ENCODE measurements at regions not wholly inside any gene's neighbourhood (a gene's known extent, or its start where the extent isn't known, plus 50 kb on each side); places are given as distances from the start of the nearest gene placed in this dataset.

DNA sequence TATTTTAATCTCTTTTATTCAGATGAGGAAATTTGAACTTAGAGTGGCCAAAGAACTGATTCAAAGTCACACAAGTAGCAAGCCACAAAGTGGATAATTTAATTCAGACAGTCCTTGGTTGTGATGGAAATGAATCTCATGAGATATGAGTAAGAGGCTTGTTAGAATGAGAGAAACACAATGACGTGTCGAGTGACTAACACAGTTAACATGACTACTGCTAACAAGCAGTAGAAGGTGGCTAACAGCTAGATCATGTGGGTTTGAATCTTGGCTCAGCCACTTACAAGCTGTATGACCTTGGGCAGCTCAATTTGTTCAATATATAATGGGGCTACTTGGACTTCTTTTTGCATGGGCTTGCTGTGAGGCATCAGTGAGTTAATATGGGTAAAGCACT lies 104.5 kb upstream of the LMO4 start:
- DNase-seq (ENCODE audit: low spot score): peak; percentile 9

DNA sequence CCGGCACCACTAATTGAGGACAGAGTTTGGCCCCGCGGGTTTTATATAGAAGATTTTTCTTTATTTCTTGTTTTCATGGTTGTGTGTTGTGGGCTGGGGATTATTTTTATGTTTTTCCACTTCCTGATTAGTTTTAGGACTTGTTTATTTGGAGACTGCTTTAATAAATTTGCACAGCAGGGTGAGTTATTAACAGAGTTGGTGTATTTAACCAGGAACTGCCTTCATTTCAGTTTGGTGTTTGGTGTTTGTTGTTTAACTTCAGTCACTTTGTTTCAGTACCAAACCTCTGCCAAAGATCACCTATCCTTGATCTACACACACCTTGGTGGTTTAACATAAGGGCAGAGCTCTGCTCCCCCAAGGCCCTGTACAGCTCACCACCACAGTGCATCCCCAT lies 103.5 kb upstream of the LMO4 start:
- DNase-seq (ENCODE audit: low spot score): no peak

DNA sequence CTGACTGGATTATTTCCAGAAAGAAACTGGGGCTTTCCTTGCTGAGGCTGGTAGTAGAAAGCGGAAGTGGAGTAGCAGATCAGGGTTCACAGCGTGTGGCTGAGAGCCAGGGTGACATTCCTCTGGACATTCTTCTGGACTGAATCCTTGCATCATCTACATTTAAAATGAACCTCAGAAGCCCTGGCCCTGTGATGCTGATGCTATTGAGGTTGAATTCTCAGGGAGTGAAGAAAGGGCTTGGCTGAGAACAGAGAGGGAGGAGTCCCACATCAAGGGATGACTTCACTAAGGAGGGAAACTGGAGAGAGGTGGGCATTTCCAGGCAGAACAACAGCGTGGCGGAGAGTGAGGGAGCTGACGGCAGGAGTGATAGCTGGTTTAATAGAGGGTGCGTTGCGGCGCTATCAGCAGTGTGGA lies 102.3 kb upstream of the LMO4 start:
- DNase-seq (ENCODE audit: low spot score): peak; percentile 84

DNA sequence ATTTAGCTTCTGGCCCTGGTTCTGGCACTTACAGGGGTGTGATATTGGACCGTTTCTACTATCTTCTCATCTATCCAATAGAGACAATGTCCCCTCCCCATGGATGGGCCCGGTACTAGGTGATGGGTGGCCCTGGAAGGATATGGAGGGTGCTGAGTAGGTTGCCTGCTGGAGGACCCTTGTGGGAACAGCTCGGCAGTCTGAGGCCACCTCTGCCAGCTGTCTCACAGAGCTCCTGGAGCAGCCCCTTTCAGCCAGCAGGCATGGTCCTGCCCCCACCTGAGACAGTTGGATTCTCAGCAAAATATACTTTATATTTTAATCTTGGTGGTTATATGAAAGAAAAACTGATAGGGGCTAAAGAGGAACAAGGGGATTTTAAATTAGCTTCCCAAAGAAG lies 101.0 kb upstream of the LMO4 start:
- no peak for DNase-seq (ENCODE audit: low spot score)

DNA sequence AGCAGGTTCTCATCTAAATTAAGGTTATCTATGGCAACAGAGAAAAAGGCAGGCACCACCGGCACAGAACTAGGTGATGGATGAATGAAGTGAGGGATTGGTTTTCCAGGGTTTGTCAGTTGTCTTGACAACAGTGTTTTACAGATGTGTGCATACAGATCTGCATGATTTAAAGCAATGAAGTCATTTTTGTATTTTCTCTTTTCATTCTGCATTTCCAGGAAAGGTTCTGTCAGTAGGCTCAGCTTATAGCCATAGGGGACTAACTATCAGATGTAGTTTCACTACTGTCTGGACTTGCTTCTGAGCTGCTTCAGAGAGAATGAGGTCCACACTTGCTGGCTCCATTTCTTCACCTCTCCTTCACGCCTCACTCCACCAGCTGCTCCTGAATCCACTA lies 98.2 kb upstream of the LMO4 start:
- DNase-seq (ENCODE audit: low spot score): no peak

DNA sequence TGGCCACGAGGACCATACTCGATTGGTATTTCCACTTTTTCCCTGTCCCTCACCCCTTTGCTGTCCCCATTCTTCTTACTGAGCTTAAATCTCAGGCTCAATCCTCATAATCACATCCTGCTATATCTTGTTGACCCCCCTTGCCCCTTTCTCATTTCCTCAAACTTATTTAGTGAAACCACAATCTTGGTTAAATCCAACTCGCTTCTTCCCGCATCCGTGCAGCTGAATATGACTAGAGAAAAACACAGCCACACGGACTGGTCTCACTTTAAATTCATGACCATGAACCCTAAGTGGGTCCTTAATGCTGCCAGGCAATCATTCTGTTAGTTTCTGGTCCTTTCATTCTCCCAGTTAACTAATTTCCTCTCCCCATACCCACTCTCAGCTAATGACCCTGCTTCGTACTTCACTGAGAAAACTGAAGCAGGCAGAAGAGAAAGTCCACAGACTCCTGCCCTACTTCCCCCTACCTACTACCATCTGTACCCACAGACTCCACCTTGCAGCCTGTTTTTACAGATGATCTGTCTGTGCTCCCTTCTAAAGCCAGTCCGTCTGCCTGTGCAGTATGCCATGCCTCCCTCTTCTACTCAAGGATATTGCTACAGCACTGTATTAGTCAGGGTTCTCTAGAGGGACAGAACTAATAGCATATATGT lies 96.8 kb upstream of the LMO4 start:
- no peak for DNase-seq (ENCODE audit: low spot score)

DNA sequence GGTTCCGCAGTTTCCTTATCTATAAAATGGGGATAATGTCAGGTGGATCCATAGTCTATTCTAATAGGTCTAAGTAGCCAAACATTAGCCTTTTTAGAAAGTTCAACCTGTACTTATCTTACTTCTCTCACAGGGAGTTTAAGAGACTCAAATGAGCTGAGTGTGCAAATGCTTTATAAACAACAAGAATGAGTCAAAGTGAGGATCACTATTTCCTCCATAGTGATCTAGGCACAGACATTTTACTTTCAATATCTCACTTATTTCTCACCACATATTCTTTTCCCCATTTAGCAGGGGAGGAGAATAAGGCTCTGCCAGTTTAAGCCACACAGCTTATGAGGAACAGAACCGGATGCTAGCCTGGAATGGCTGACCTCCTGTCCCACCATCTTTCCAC lies 92.1 kb upstream of the LMO4 start:
- DNase-seq (ENCODE audit: low spot score): no peak

DNA sequence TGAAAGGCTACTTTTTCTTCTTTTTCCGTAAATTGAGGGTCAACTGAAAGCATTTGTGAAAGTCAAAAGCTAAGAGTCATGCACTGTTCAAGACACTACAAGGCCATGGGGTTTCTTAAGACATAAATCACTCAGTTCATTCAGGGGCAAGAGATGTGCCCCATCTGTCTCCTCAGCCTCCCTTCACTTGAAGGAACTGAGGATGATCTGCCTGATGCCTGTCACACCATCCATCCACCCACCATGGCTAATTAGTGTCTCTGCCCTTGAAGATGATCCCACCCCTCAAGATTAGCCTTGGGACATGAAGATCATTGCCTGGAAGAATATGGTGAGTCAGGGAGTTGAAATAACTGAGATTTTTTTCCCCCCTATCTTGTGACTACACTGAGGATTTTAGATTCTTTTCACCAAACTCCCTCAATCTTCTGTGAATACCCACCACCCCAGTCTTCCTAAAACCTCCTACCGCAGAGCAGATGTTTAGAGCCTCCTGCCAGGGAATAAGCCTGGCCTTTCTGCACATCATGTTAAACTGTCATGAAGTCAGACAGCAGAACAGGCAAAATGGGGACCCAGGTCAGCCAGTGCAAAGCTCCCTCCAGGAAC lies 88.6 kb upstream of the LMO4 start:
- DNase-seq (ENCODE audit: low spot score): no peak

DNA sequence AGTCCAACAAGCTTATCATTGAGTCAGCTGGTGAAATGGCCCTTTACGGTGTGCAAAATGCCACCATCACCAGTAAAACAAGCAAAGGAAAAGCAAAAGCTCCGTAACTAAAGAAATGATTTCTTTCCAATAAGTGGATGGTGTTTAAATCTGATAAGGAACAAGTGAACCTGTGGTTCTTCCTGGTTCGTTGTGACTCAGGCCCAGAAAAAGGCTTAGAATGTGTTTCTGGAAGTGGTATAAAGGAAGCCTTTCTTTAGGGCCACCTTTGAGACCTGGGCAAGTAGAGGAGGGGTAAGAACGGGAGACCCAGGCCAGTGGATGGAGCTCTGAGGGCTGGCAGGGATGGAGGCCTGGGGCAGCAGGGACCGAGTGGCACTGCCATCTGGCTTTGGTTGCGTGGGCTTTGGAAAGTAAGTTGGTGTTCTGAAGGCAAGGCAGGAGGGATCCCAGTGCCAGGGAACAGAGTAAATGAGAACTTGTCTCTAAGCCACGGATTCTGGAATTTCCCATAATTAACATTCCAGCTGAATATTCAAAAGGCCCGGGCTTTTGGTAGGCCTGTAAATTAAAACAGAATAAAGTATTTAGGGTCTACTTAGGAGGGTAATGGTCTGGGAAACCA lies 87.9 kb upstream of the LMO4 start:
- no peak for DNase-seq (ENCODE audit: low spot score)

DNA sequence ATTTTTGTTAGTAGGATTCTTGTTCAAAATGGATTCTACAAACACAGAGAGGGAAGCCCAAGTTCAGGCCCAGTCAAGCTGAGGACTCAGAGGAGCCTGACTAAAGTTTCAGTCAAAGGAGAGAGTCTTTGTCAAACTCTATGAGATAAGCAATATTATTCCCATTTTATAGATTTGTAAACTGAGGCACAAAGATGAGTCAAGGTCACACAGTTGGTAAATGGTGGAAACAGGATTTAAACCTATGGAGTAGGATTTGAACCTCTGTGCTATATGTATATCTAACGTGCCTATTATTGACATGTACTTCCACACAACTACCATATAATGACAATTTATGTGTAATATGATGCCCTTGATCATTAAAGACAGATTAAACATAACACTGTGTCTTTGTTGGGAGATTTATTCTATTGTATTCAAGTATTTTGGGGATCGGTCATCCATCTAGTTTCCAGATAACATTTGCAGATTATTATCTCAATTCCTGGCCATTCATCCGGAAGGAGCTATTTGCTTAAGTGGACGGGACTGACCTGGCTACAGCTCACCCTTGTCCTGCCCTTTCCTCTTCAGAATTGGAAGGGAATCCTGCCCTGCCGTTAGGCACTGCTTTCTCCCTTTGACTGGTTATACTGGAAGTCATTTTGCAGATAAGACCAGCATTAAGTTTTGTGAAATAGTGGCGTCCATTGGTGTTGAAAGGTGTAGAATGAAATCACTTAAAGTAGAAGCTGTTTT lies 86.1 kb upstream of the LMO4 start:
- DNase-seq (ENCODE audit: low spot score): no peak

DNA sequence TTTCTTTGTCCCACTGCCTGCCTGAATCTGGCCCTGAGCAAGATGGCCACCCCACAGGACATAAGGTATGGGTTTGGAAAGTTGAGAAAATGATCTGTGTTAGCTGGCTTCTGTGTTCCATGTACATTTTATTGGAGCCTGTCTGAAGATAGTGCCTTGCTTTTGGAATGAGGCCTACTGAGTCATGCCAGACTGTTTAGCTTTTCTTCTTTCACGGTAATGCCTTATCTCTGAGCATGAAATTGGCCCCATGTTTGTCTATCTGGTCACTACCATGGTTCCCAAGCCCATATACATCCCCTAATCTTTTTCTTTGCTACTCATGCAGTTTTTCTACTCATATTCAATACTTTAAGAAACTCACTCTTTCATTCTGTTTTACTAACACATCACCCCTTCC lies 85.1 kb upstream of the LMO4 start:
- no peak for DNase-seq (ENCODE audit: low spot score)

DNA sequence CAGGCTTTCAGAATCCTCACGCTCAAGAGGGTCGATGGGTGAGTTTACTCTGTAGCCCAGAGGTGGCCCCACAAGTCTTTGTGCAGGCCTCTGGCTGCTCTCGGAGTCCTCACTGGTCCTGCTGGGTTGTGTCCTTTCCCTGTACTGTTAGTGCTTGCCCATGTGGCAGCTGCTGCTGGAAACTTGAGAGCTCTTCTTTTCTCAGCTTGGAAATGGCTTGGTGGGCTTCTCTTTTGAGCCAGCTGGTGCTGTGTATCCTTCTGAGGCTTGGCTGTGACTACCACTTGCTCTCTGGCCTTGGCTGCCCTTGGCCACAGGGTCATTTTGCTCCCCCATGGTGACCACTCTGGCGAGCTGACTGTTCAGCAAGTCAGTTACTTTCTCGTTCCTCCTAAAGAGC lies 82.2 kb upstream of the LMO4 start:
- DNase-seq (ENCODE audit: low spot score): no peak

DNA sequence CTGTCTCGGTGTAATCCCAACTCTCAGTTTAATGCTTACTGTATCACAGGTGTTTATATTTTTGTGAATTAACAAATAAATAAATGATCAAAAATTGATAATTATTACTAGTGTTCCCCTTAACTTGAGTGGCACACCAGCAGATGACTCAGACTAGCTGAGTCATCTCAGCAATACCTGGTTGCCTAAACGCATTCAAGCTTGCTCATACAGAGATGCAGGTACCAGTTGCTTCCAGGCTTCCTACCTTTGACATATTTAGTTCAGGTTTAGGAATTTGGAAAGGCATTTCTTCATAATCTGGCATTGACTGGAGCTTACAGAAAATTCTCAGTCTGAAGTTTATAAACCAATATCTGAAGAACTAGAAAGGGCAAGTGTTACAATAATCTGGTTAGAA lies 78.9 kb upstream of the LMO4 start:
- no peak for DNase-seq (ENCODE audit: low spot score)

DNA sequence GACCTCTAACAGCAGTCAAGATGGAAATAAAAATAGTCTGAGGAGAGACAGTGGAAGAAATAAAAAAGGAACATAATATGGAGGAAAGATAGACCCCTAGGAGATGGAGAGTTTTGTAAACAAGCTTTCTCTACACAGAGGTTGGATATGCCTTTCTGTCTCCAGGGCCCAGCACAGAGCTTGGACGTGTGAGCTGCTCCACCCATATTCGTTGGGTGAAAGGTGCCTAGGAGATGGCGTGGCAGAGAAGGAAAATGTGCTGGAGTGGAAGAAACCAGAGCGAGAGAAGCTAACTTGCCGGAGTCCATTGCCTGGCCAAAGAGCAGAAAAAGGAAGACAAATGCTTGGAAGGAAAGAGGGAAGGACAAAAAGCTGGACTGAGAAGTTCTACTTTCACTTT lies 78.3 kb upstream of the LMO4 start:
- DNase-seq (ENCODE audit: low spot score): no peak

DNA sequence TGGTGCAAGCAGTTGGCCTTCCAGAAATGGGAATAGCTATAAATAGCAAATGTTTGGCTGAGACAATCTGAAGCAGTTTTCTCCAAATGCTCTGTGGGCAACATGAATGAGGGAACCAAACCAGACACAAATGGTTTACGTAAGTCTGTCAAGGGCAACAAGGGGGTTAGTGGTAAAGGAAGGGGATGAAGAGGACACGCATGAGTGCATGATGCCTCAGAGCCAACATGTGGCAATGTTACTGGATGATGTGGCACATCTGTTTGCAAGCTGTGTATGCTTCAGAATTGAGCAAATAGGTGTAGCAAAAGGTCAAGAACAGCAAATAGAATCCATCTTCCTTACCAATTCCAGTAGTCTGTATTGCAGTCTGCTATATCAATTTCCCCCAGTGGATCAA lies 76.3 kb upstream of the LMO4 start:
- DNase-seq (ENCODE audit: low spot score): no peak

DNA sequence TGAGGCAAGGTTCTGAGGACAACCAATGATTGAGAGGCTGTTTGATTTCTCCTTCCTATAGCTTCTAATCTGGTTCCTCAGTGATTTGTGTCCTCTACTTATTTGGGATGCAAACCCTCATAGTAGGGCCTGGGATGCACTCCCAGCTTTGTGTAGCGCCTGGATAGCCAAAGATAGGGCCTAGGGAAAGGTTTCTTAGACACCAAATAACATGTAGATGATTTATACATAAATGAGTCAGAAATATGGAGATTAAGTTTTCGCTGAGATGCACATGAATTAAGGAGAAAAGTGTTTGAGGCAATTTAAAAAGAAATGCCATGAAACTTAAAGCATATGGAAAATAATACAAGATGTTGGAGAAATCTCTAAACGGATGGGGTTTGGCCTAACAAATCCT lies 66.0 kb upstream of the LMO4 start:
- DNase-seq (ENCODE audit: low spot score): no peak

DNA sequence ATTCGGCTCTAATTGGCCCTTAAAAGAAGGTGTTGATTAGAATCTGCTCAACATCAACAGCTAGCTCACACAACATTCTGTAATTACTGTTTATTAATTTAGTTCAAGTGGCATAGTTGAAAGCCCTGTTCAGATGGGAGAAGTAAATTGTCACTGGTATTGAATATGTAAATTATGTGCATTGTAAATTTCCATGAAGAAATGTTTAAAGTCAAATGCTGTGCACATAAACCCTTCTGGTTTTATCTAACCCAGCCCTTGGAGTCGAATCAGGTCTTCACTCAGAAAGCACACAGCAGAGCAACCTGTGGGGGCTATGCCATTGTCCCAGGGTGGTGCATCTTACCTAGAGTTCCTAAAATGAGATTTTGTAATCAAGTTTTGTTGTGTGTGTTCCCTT lies 65.4 kb upstream of the LMO4 start:
- DNase-seq (ENCODE audit: low spot score): no peak

DNA sequence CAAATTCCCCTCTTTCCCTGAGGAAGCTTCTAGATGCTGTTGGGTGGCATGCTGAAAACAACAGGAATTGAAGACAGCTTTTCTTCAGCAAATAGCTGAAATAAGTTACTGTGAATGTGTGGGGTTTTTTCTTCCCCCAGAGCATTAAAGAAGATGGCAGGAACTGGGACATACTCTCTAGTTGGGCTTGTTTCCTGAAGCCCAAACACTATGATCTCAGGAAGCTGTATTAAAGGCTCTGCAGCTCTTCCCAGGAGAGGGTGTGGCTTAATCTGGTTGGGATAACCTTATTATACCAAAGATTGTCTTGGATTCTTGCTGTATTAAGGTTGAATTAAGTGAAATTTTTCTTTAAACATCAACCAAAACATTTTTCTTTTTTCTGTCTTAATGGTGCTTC lies 64.9 kb upstream of the LMO4 start:
- no peak for DNase-seq (ENCODE audit: low spot score)

DNA sequence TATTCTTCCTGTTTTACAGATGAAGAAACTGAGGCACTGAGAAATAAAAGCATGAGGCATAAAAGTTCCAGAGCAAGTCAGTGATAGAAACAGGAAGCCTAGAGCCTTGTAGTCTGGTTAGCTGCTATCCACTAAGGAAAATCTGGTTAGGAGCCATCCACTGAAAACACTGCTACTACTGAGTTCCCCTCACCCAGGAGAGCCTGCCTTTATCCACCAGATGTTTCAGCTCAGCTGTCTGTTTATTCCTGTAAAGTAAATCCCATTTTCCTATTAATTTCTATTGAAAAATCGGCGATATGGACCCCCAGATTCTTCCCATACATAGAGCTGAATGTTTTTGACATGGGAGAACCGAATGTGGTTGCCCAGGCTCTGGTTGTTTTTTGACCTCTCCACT lies 63.7 kb upstream of the LMO4 start:
- no peak for DNase-seq (ENCODE audit: low spot score)

DNA sequence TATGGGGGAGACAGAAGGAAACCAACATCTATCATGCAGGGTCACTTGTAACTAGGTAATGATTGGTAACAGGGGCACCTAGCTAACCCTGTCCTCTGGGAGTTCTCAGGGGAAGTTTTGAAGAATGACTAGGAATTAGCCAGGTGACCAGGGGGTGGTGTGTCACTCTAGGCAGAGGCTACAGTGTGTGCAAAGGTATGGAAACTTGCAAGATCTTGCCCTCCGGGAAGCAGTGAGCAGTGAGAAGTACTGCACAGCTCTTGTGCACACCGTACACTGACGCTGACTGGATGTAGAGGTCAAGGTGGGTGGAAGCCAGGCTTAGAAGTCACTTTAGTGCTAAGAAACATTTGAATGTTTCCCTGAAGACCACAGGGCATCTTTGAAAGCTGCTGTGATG lies 62.9 kb upstream of the LMO4 start:
- no peak for DNase-seq (ENCODE audit: low spot score)

DNA sequence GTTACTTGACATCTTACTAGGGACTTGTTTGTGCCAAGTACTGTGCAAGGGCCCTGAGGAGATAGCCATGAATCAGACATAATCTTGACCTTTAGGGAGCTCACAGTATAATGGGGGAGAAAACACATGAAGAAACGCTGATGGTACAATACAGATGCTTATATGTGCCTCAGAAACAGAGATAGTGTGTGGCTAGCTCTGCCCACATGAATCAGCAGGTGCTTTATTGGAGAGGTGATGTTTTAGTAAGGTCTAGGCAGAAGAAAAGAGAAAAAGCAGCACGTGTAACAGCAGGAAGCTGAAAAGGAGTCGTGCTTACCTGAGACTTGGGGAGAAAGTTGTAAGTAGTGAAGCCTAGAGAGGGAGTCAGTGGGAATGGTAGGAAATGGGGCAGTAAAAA lies 60.6 kb upstream of the LMO4 start:
- DNase-seq (ENCODE audit: low spot score): no peak

DNA sequence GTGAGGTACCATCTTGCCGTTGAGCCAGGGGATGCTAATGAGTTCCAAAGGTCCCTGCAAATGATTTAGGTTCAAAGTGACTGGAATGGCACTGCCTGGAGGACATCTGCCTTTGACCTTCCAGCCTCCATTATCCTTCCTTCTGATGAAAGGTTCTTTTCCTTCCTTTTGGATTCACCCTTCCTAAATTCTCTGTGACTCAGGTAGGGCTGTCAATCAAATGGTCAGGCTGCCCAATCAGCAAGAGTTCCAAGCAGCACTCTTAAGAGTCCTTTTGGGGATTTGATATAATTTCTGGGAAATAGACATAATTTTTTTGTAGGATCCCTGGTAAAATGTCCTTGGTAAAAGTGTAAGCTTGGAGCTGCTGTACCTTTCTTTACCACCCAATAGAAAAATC lies 58.8 kb upstream of the LMO4 start:
- no peak for DNase-seq (ENCODE audit: low spot score)

DNA sequence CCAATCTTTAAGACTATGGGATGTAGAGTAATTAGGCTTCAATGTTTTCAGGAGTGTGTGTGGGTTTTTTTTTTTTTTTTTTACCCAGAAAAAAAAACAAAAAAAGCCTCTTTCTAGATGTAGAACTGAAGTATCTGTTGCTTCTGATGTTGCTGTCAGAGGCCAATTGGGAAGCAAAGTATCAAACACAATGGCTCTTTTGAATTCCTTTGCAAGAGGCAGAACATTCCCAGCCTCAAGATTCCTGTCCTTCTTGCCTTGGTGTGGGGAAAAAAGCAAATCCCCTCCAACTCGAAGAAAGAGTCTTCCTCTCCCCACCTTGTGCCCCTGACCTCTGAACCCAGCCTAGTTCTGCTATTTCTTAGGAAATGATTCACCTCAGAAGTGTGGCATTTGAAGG lies 55.4 kb upstream of the LMO4 start:
- no peak for DNase-seq (ENCODE audit: low spot score)
